Right atrium auricular region (tissue), 2 donors: ENCODE measurements at regions not wholly inside any gene's neighbourhood (a gene's known extent, or its start where the extent isn't known, plus 50 kb on each side); places are given as distances from the start of the nearest gene placed in this dataset.
"Not testable (repeated sequence)": the region's sequence is repeated elsewhere in the genome, so short reads cannot be mapped to it uniquely, and the experiment has no call there.

ENCODE experiments used
- DNase-seq: peaks from one replicate; pipeline ENCODE4 v3.0.0-alpha.2; 2019; ENCODE audit warnings: low spot score
- H3K27ac ChIP-seq, 2 donors: fragments of 200-600 bp; sonication (generic); 1 replicate in 1 of 2; 2 replicates in 1 of 2; pipeline ENCODE4 v1.5.1; 2016 to 2019
- H3K27me3 ChIP-seq, 2 donors: fragments of 200-600 bp; sonication (generic); one replicate each; pipeline versions ENCODE4 v1.5.1 to v1.6.0; 2017 to 2019
- H3K36me3 ChIP-seq: fragments of 200-600 bp; sonication (generic); one replicate; pipeline ENCODE4 v1.5.1; 2016
- H3K4me1 ChIP-seq, 2 donors: fragments of 200-600 bp; sonication (generic); one replicate each; pipeline versions ENCODE4 v1.5.1 to v1.6.0; 2017 to 2019
- H3K4me3 ChIP-seq, 2 donors: fragments of 200-600 bp; sonication (generic); 1 replicate in 1 of 2; 2 replicates in 1 of 2; pipeline ENCODE4 v1.5.1; 2017 to 2019; ENCODE audit warnings: mild to moderate bottlenecking in 1 of 2, moderate library complexity in 1 of 2
- H3K9me3 ChIP-seq, 2 donors: fragments of 200-600 bp; sonication (generic); one replicate each; pipeline ENCODE4 v1.5.1; 2019
- CTCF ChIP-seq, 2 donors: fragments of 200-600 bp; sonication (generic); IDR thresholded peaks; one replicate each; pipeline ENCODE4 v1.5.1; 2019; ENCODE audit warnings: antibody characterized with exemption in 2 of 2

GRCh38 chr4:187118602-187119120, 395.0 kb upstream of the FAT1 start:
- Histone ChIP-seq H3K4me3 (no peak overlapping the region), H3K9me3 (no peaks in the 10 kb centered on the region), H3K27ac (no peak overlapping the region), H3K27me3 (no peaks in the 10 kb centered on the region), H3K4me1 (no peaks in the 10 kb centered on the region), H3K36me3 (no peaks in the 10 kb centered on the region)
- no peak for DNase-seq
- TF ChIP-seq CTCF (IDR thresholded peaks at IDR 0.05): no peak

- Histone ChIP-seq H3K4me1 (no peaks in the 10 kb centered on the region), H3K4me3 (no peak overlapping the region)
Observed at GRCh38 chr4:187124331-187124730, 400.7 kb upstream of the FAT1 start.

GRCh38 chr4:187125062-187125461, 401.4 kb upstream of the FAT1 start:
- no peak for DNase-seq
- Histone ChIP-seq H3K27me3 (no peaks in the 10 kb centered on the region), H3K27ac (no peak overlapping the region), H3K36me3 (no peaks in the 10 kb centered on the region), H3K4me1 (no peaks in the 10 kb centered on the region), H3K9me3 (no peaks in the 10 kb centered on the region), H3K4me3 (no peak overlapping the region)
- TF ChIP-seq CTCF (IDR thresholded peaks at IDR 0.05): no peak

More at GRCh38 chr4:187124331-187124730, 400.7 kb upstream of the FAT1 start:
- no peaks in the 10 kb centered on the region for H3K9me3 ChIP-seq
- no peaks in the 10 kb centered on the region for H3K27me3 ChIP-seq
- no peak for TF ChIP-seq CTCF (IDR thresholded peaks at IDR 0.05)
- no peak for DNase-seq
- H3K27ac ChIP-seq: no peak overlapping the region
- no peaks in the 10 kb centered on the region for H3K36me3 ChIP-seq

DNA sequence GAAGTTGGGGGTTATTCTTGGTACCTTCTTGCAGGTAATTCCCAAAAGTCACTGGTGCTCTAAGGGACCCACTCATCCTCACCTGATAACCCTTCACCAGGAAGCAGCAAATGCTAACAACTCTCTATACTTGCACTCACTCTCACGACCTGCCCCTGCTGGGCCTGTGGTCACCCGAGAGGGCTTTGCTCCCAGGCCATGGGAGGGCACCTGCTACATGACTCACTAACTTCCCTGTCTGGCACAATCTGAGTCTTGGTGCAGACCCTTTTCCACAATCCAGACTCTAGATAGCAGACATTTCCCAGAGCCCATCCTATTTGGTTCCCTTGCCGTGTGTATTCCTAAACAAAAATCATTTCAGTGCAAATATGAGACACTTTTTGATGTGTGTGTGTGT, 403.8 kb upstream of the FAT1 start:
- Histone ChIP-seq H3K4me3 (no peak overlapping the region), H3K27me3 (no peaks in the 10 kb centered on the region), H3K36me3 (no peaks in the 10 kb centered on the region), H3K4me1 (no peaks in the 10 kb centered on the region), H3K27ac (no peak overlapping the region), H3K9me3 (no peaks in the 10 kb centered on the region)
- DNase-seq: no peak
- no peak for TF ChIP-seq CTCF (IDR thresholded peaks at IDR 0.05)

GRCh38 chr4:187128222-187128621, 404.6 kb upstream of the FAT1 start:
- no peak for DNase-seq
- Histone ChIP-seq H3K4me3 (no peak overlapping the region), H3K4me1 (no peaks in the 10 kb centered on the region), H3K36me3 (no peaks in the 10 kb centered on the region), H3K9me3 (no peaks in the 10 kb centered on the region), H3K27me3 (no peaks in the 10 kb centered on the region), H3K27ac (no peak overlapping the region)
- TF ChIP-seq CTCF (IDR thresholded peaks at IDR 0.05): no peak

GRCh38 chr4:187128976-187129375, 405.3 kb upstream of the FAT1 start:
- H3K9me3 ChIP-seq: no peaks in the 10 kb centered on the region
- no peak for TF ChIP-seq CTCF (IDR thresholded peaks at IDR 0.05)
- no peaks in the 10 kb centered on the region for H3K4me1 ChIP-seq
- H3K4me3 ChIP-seq: no peak overlapping the region
- no peaks in the 10 kb centered on the region for H3K27me3 ChIP-seq
- DNase-seq: no peak
- no peak overlapping the region for H3K27ac ChIP-seq
- no peaks in the 10 kb centered on the region for H3K36me3 ChIP-seq

GRCh38 chr4:187131826-187132225, 408.2 kb upstream of the FAT1 start:
- not testable (repeated sequence) for H3K36me3 ChIP-seq, H3K9me3 ChIP-seq, H3K4me1 ChIP-seq, H3K27me3 ChIP-seq, H3K27ac ChIP-seq, H3K4me3 ChIP-seq, DNase-seq
